ENCODE measurements at regions not wholly inside any gene's neighbourhood (a gene's known extent, or its start where the extent isn't known, plus 50 kb on each side); places are given as distances from the start of the nearest gene placed in this dataset.
"Not testable (repeated sequence)": the region's sequence is repeated elsewhere in the genome, so short reads cannot be mapped to it uniquely, and the experiment has no call there.

- TF ChIP-seq CTCF (IDR thresholded peaks at IDR 0.05) = no peak
- WGBS, 2 donors = 67 to 95% methylated on average over 3 of the region's 3 CpGs
- Histone ChIP-seq H3K9me3 (no peaks in the 10 kb centered on the region), H3K36me3 (no peaks in the 10 kb centered on the region), H3K27me3 (no peaks in the 10 kb centered on the region), H3K4me3 (no peak overlapping the region), H3K4me1 (no peaks in the 10 kb centered on the region), H3K27ac (no peak overlapping the region)
- no peak for FAIRE-seq
- no peak for DNase-seq
- no peak for ATAC-seq
- intact Hi-C loops (cut with DNase I) = no loop called here
Measured at GRCh38 chr12:25311506-25311905, 60.8 kb upstream of the KRAS start.

- ATAC-seq; H3K27me3 ChIP-seq; H3K27ac ChIP-seq; FAIRE-seq; H3K4me3 ChIP-seq; H3K9me3 ChIP-seq; DNase-seq; H3K36me3 ChIP-seq; H3K4me1 ChIP-seq; intact Hi-C loops (cut with DNase I): not testable (repeated sequence)
- 87 to 100% methylated on average over 2 of the region's 2 CpGs for WGBS, 2 donors
Measured at GRCh38 chr12:25310071-25310470, 59.3 kb upstream of the KRAS start.

- Histone ChIP-seq H3K4me3 (no peak overlapping the region), H3K27ac (no peak overlapping the region), H3K4me1 (no peaks in the 10 kb centered on the region), H3K27me3 (no peaks in the 10 kb centered on the region), H3K9me3 (no peaks in the 10 kb centered on the region), H3K36me3 (no peaks in the 10 kb centered on the region)
- 83 to 93% methylated on average over 1 of the region's 1 CpG for WGBS, 2 donors
- no peak for DNase-seq
- intact Hi-C loops (cut with DNase I) = no loop called here
- no peak for ATAC-seq
- FAIRE-seq = no peak
- no peak for TF ChIP-seq CTCF (IDR thresholded peaks at IDR 0.05)
Measured at GRCh38 chr12:25308756-25309155, 58.0 kb upstream of the KRAS start.

GRCh38 chr12:25307818-25308217, 57.1 kb upstream of the KRAS start:
- Histone ChIP-seq H3K27me3 (no peaks in the 10 kb centered on the region), H3K4me1 (no peaks in the 10 kb centered on the region), H3K27ac (no peak overlapping the region), H3K9me3 (no peaks in the 10 kb centered on the region), H3K4me3 (no peak overlapping the region), H3K36me3 (no peaks in the 10 kb centered on the region)
- 42 to 71% methylated on average over 1 of the region's 1 CpG for WGBS, 2 donors
- ATAC-seq (no peak), FAIRE-seq (no peak), DNase-seq (no peak)
- no peak for TF ChIP-seq CTCF (IDR thresholded peaks at IDR 0.05)
- intact Hi-C loops (cut with DNase I) = no loop called here

- FAIRE-seq = no peak
- Histone ChIP-seq H3K4me3 (no peak overlapping the region), H3K4me1 (no peaks in the 10 kb centered on the region), H3K27ac (no peak overlapping the region), H3K36me3 (no peaks in the 10 kb centered on the region), H3K27me3 (no peaks in the 10 kb centered on the region), H3K9me3 (no peaks in the 10 kb centered on the region)
- DNase-seq = no peak
- 59 to 90% methylated on average over 3 of the region's 3 CpGs for WGBS, 2 donors
- no peak for ATAC-seq
- intact Hi-C loops (cut with DNase I) = no loop called here
- TF ChIP-seq CTCF (IDR thresholded peaks at IDR 0.05) = no peak
Measured at GRCh38 chr12:25301798-25302197, 51.1 kb upstream of the KRAS start.
